ENCODE measurements at regions not wholly inside any gene's neighbourhood (a gene's known extent, or its start where the extent isn't known, plus 50 kb on each side); places are given as distances from the start of the nearest gene placed in this dataset.

- Mint-ChIP-seq H3K9me3 (peaks cover 0 to 2% (median 0%) of the 10 kb centered on the region in 7 donors), H3K27me3 (no peaks in the 10 kb centered on the region), H3K27ac (no peak overlapping the region), H3K4me3 (no peak overlapping the region), H3K4me1 (peaks cover 0 to 2% (median 0%) of the 10 kb centered on the region in 4 donors), H3K36me3 (peaks cover 4% of the 10 kb centered on the region)
- DNase-seq (no peak), ATAC-seq (ENCODE audit: low read depth in 2 of 2) (no peak)
- Histone ChIP-seq H3K4me1 (ENCODE audit: control insufficient read depth, insufficient read depth, low read length, poor library complexity, severe bottlenecking) (no peaks in the 10 kb centered on the region), H3K9me3 (ENCODE audit: control insufficient read depth in 2 of 2, low read length in 2 of 2) (no peaks in the 10 kb centered on the region), H3K27me3 (ENCODE audit: control insufficient read depth, insufficient read depth, low read length) (no peaks in the 10 kb centered on the region), H3K36me3 (ENCODE audit: control insufficient read depth, insufficient read depth, low read length) (no peaks in the 10 kb centered on the region), H3K4me3 (ENCODE audit: low read depth, low read length) (no peak overlapping the region), H3K27ac (ENCODE audit: insufficient read depth, low read length, poor library complexity, severe bottlenecking) (no peak overlapping the region)
These were observed 232.0 kb upstream of the ANKRD55 start for GRCh38 chr5:56464935-56465768.

- Histone ChIP-seq H3K27ac (ENCODE audit: insufficient read depth, low read length, poor library complexity, severe bottlenecking) (no peak overlapping the region), H3K27me3 (ENCODE audit: control insufficient read depth, insufficient read depth, low read length) (no peaks in the 10 kb centered on the region), H3K36me3 (ENCODE audit: control insufficient read depth, insufficient read depth, low read length) (no peaks in the 10 kb centered on the region), H3K9me3 (ENCODE audit: control insufficient read depth in 2 of 2, low read length in 2 of 2) (no peaks in the 10 kb centered on the region), H3K4me3 (ENCODE audit: low read depth, low read length) (no peak overlapping the region), H3K4me1 (ENCODE audit: control insufficient read depth, insufficient read depth, low read length, poor library complexity, severe bottlenecking) (no peaks in the 10 kb centered on the region)
- H3K9me3 Mint-ChIP-seq, result peaks cover 0 to 2% (median 0%) of the 10 kb centered on the region in 7 donors
- H3K4me3 Mint-ChIP-seq, result no peak overlapping the region
- H3K27ac Mint-ChIP-seq, result peak overlapping the region in 1 of 3 donors; percentile 60
- peaks cover 4% of the 10 kb centered on the region for H3K36me3 Mint-ChIP-seq
- ATAC-seq (ENCODE audit: low read depth in 2 of 2), result no peak
- DNase-seq, result no peak
- H3K4me1 Mint-ChIP-seq, result peaks cover 0 to 2% (median 0%) of the 10 kb centered on the region in 4 donors
- no peaks in the 10 kb centered on the region for H3K27me3 Mint-ChIP-seq
These were observed 230.9 kb upstream of the ANKRD55 start for GRCh38 chr5:56463944-56464571.

- ATAC-seq (ENCODE audit: low read depth in 2 of 2), result no peak
- H3K9me3 Mint-ChIP-seq, result peaks cover 0 to 2% (median 0%) of the 10 kb centered on the region in 7 donors
- Histone ChIP-seq H3K27ac (ENCODE audit: insufficient read depth, low read length, poor library complexity, severe bottlenecking) (no peak overlapping the region), H3K4me1 (ENCODE audit: control insufficient read depth, insufficient read depth, low read length, poor library complexity, severe bottlenecking) (no peaks in the 10 kb centered on the region), H3K36me3 (ENCODE audit: control insufficient read depth, insufficient read depth, low read length) (no peaks in the 10 kb centered on the region), H3K9me3 (ENCODE audit: control insufficient read depth in 2 of 2, low read length in 2 of 2) (no peaks in the 10 kb centered on the region), H3K4me3 (ENCODE audit: low read depth, low read length) (no peak overlapping the region), H3K27me3 (ENCODE audit: control insufficient read depth, insufficient read depth, low read length) (no peaks in the 10 kb centered on the region)
- H3K36me3 Mint-ChIP-seq, result no peaks in the 10 kb centered on the region
- no peak overlapping the region for H3K27ac Mint-ChIP-seq
- H3K4me1 Mint-ChIP-seq, result peaks cover 0 to 2% (median 0%) of the 10 kb centered on the region in 4 donors
- no peak for DNase-seq
- no peak overlapping the region for H3K4me3 Mint-ChIP-seq
- no peaks in the 10 kb centered on the region for H3K27me3 Mint-ChIP-seq
These were observed 228.5 kb upstream of the ANKRD55 start for GRCh38 chr5:56461584-56461983.

- no peaks in the 10 kb centered on the region for H3K36me3 ChIP-seq (ENCODE audit: control insufficient read depth, insufficient read depth, low read length)
- no peak overlapping the region for H3K27ac ChIP-seq (ENCODE audit: insufficient read depth, low read length, poor library complexity, severe bottlenecking)
- DNase-seq, result no peak
- Mint-ChIP-seq H3K4me1 (peaks cover 0 to 6% (median 0%) of the 10 kb centered on the region in 4 donors), H3K27ac (peak overlapping the region in 1 of 3 donors; percentile 6), H3K9me3 (peaks cover 0 to 3% (median 0%) of the 10 kb centered on the region in 7 donors), H3K27me3 (no peaks in the 10 kb centered on the region), H3K4me3 (no peak overlapping the region), H3K36me3 (peaks cover 3% of the 10 kb centered on the region)
- H3K4me1 ChIP-seq (ENCODE audit: control insufficient read depth, insufficient read depth, low read length, poor library complexity, severe bottlenecking), result no peaks in the 10 kb centered on the region
- H3K4me3 ChIP-seq (ENCODE audit: low read depth, low read length), result no peak overlapping the region
- no peak for ATAC-seq (ENCODE audit: low read depth in 2 of 2)
- H3K27me3 ChIP-seq (ENCODE audit: control insufficient read depth, insufficient read depth, low read length), result no peaks in the 10 kb centered on the region
- no peaks in the 10 kb centered on the region for H3K9me3 ChIP-seq (ENCODE audit: control insufficient read depth in 2 of 2, low read length in 2 of 2)
These were observed 227.6 kb upstream of the ANKRD55 start for GRCh38 chr5:56460681-56461191.

GRCh38 chr5:56460195-56460546, 227.0 kb upstream of the ANKRD55 start:
- no peak overlapping the region for H3K27ac ChIP-seq (ENCODE audit: insufficient read depth, low read length, poor library complexity, severe bottlenecking)
- DNase-seq (no peak), ATAC-seq (ENCODE audit: low read depth in 2 of 2) (no peak)
- H3K4me1 Mint-ChIP-seq, result peaks cover 0 to 6% (median 0%) of the 10 kb centered on the region in 4 donors
- H3K27me3 ChIP-seq (ENCODE audit: control insufficient read depth, insufficient read depth, low read length), result no peaks in the 10 kb centered on the region
- peaks cover 7% of the 10 kb centered on the region for H3K36me3 Mint-ChIP-seq
- no peaks in the 10 kb centered on the region for H3K27me3 Mint-ChIP-seq
- peaks cover 0 to 3% (median 0%) of the 10 kb centered on the region in 7 donors for H3K9me3 Mint-ChIP-seq
- no peaks in the 10 kb centered on the region for H3K36me3 ChIP-seq (ENCODE audit: control insufficient read depth, insufficient read depth, low read length)
- H3K4me1 ChIP-seq (ENCODE audit: control insufficient read depth, insufficient read depth, low read length, poor library complexity, severe bottlenecking), result no peaks in the 10 kb centered on the region
- H3K9me3 ChIP-seq (ENCODE audit: control insufficient read depth in 2 of 2, low read length in 2 of 2), result no peaks in the 10 kb centered on the region
- H3K4me3 ChIP-seq (ENCODE audit: low read depth, low read length), result no peak overlapping the region
- no peak overlapping the region for H3K27ac Mint-ChIP-seq
- H3K4me3 Mint-ChIP-seq, result no peak overlapping the region

- no peaks in the 10 kb centered on the region for H3K4me1 ChIP-seq (ENCODE audit: control insufficient read depth, insufficient read depth, low read length, poor library complexity, severe bottlenecking)
- peaks cover 0 to 6% (median 0%) of the 10 kb centered on the region in 4 donors for H3K4me1 Mint-ChIP-seq
- no peak overlapping the region for H3K4me3 Mint-ChIP-seq
- H3K36me3 ChIP-seq (ENCODE audit: control insufficient read depth, insufficient read depth, low read length), result no peaks in the 10 kb centered on the region
- H3K36me3 Mint-ChIP-seq, result peaks cover 7% of the 10 kb centered on the region
- H3K27ac ChIP-seq (ENCODE audit: insufficient read depth, low read length, poor library complexity, severe bottlenecking), result no peak overlapping the region
- no peak for ATAC-seq (ENCODE audit: low read depth in 2 of 2)
- no peak for DNase-seq
- H3K9me3 Mint-ChIP-seq, result peaks cover 0 to 4% (median 0%) of the 10 kb centered on the region in 7 donors
- no peaks in the 10 kb centered on the region for H3K27me3 Mint-ChIP-seq
- no peaks in the 10 kb centered on the region for H3K9me3 ChIP-seq (ENCODE audit: control insufficient read depth in 2 of 2, low read length in 2 of 2)
- no peaks in the 10 kb centered on the region for H3K27me3 ChIP-seq (ENCODE audit: control insufficient read depth, insufficient read depth, low read length)
- no peak overlapping the region for H3K4me3 ChIP-seq (ENCODE audit: low read depth, low read length)
- H3K27ac Mint-ChIP-seq, result peak overlapping the region in 1 of 3 donors; percentile 23
These were observed 226.5 kb upstream of the ANKRD55 start for GRCh38 chr5:56459394-56460194.

GRCh38 chr5:56457887-56458812, 225.0 kb upstream of the ANKRD55 start:
- Mint-ChIP-seq H3K9me3 (peaks cover 0 to 4% (median 0%) of the 10 kb centered on the region in 7 donors), H3K27me3 (no peaks in the 10 kb centered on the region), H3K4me1 (peaks cover 0 to 6% (median 0%) of the 10 kb centered on the region in 4 donors), H3K27ac (no peak overlapping the region), H3K36me3 (peaks cover 7% of the 10 kb centered on the region), H3K4me3 (no peak overlapping the region)
- ATAC-seq (ENCODE audit: low read depth in 2 of 2), result no peak
- H3K4me3 ChIP-seq (ENCODE audit: low read depth, low read length), result no peak overlapping the region
- no peaks in the 10 kb centered on the region for H3K36me3 ChIP-seq (ENCODE audit: control insufficient read depth, insufficient read depth, low read length)
- no peak for DNase-seq
- H3K27me3 ChIP-seq (ENCODE audit: control insufficient read depth, insufficient read depth, low read length), result no peaks in the 10 kb centered on the region
- no peak overlapping the region for H3K27ac ChIP-seq (ENCODE audit: insufficient read depth, low read length, poor library complexity, severe bottlenecking)
- H3K9me3 ChIP-seq (ENCODE audit: control insufficient read depth in 2 of 2, low read length in 2 of 2), result no peaks in the 10 kb centered on the region
- no peaks in the 10 kb centered on the region for H3K4me1 ChIP-seq (ENCODE audit: control insufficient read depth, insufficient read depth, low read length, poor library complexity, severe bottlenecking)

Measured in CD4-positive, CD25-positive, alpha-beta regulatory T cell (primary cell).